PC-9 (cell line): ENCODE measurements at regions not wholly inside any gene's neighbourhood (a gene's known extent, or its start where the extent isn't known, plus 50 kb on each side); places are given as distances from the start of the nearest gene placed in this dataset.

Experiments
- BruUV-seq: library from RNA; stranded (reverse); fragments of 400-500 nt; replicated peaks from 2 replicates; lab custom pipeline; 2021; lab: Mats Ljungman, UMichigan
- CTCF ChIA-PET: fragments of 300-600 bp; sonication (Branson Sonifier 250); formaldehyde crosslinking; loops from one replicate; lab custom pipeline; 2022; ENCODE audit warnings: antibody characterized with exemption; lab: Charles Lee
- POLR2A ChIA-PET: fragments of 300-600 bp; sonication (Branson Sonifier 250); formaldehyde crosslinking; loops from one replicate; lab custom pipeline; 2022; ENCODE audit warnings: antibody characterized with exemption; ENCODE audit not compliant: unreplicated experiment; lab: Charles Lee
- DNase-seq, 2 experiments: peaks; one replicate each; pipeline versions ENCODE4 v3.0.0 to v3.0.0-alpha.2; 2015 to 2022; ENCODE audit warnings: mixed read lengths in 1 of 2
- H2AFZ ChIP-seq: fragments of 200-600 bp; sonication (generic); 2 replicates; pipeline ENCODE4 v1.8.1; 2017; ENCODE audit warnings: antibody characterized with exemption
- H3F3A ChIP-seq: fragments of 200-600 bp; sonication (generic); 2 replicates; pipeline ENCODE4 v1.8.1; 2017; ENCODE audit warnings: antibody characterized with exemption, mild to moderate bottlenecking, low read depth; ENCODE audit not compliant: insufficient read depth
- H3K27ac ChIP-seq: fragments of 200-600 bp; sonication (generic); 2 replicates; pipeline ENCODE4 v1.6.1; 2016; ENCODE audit warnings: mixed run types
- H3K27me3 ChIP-seq: fragments of 200-600 bp; sonication (generic); 2 replicates; pipeline ENCODE4 v1.6.1; 2016; ENCODE audit warnings: low read depth, mixed run types; ENCODE audit not compliant: insufficient read depth
- H3K36me3 ChIP-seq: fragments of 200-600 bp; sonication (generic); 2 replicates; pipeline ENCODE4 v1.6.1; 2016; ENCODE audit warnings: low read depth, mixed run types
- H3K4me1 ChIP-seq: fragments of 200-600 bp; sonication (generic); replicated peaks from 2 replicates; pipeline ENCODE4 v1.6.1; 2016; ENCODE audit warnings: mixed run types; ENCODE audit not compliant: insufficient read depth
- H3K4me2 ChIP-seq: fragments of 200-600 bp; sonication (generic); 2 replicates; pipeline ENCODE4 v1.6.1; 2017; ENCODE audit warnings: mixed run types
- H3K4me3 ChIP-seq: fragments of 200-600 bp; sonication (generic); 2 replicates; pipeline ENCODE4 v1.6.1; 2016; ENCODE audit warnings: mixed run types
- H3K79me2 ChIP-seq: fragments of 200-600 bp; sonication (generic); 2 replicates; pipeline ENCODE4 v1.6.1; 2017; ENCODE audit warnings: low read depth, mixed run types
- H3K9me2 ChIP-seq: fragments of 200-600 bp; sonication (generic); 2 replicates; pipeline ENCODE4 v1.8.1; 2017; ENCODE audit warnings: mild to moderate bottlenecking; ENCODE audit not compliant: insufficient read depth
- H3K9me3 ChIP-seq: fragments of 200-600 bp; sonication (generic); 2 replicates; pipeline ENCODE4 v1.8.1; 2016; ENCODE audit warnings: low read depth; ENCODE audit not compliant: insufficient read depth
- H4K20me1 ChIP-seq: fragments of 200-600 bp; sonication (generic); 2 replicates; pipeline ENCODE4 v1.8.1; 2017; ENCODE audit not compliant: insufficient read depth
- CTCF ChIP-seq: fragments of 200-600 bp; sonication (generic); conservative IDR thresholded peaks from 2 replicates; pipeline ENCODE4 v1.6.1; 2017; ENCODE audit warnings: mixed run types, antibody characterized with exemption, mild to moderate bottlenecking, moderate library complexity
- EZH2 ChIP-seq: fragments of 200-600 bp; sonication (generic); IDR thresholded peaks from 2 replicates; pipeline ENCODE4 v1.8.0; 2017; ENCODE audit warnings: antibody characterized with exemption, low read depth
- intact Hi-C: fragments of 100-400 bp; cut with micrococcal nuclease; formaldehyde crosslinking; loops from one replicate; pipeline ENCODE4 v1.10.0; 2022; ENCODE audit not compliant: unreplicated experiment

DNA sequence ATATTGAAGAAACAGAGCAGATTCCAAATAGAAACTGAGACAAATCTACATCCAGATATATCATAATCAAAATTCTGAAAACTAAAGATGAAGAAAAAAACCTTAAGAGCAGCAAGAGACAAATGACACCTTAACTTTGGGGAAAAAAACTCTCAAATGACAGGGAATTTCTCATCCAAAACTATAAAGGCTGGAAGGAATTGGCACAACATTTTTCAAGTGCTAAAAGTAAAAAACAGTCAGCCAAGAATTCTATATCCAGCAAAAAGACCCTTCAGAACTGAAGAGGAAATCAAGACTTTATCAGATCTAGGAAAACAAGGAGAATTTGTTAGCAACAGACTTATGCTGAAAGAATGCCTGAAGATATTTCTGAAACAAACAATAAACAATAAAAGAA, 90.3 kb upstream of the RASSF8 start:
- Histone ChIP-seq H3K9me3 (no peaks in the 10 kb centered on the region), H3K27ac (no peak overlapping the region), H3K79me2 (no peaks in the 10 kb centered on the region), H2AFZ (no peak overlapping the region), H4K20me1 (no peaks in the 10 kb centered on the region), H3K4me2 (no peak overlapping the region), H3K27me3 (no peaks in the 10 kb centered on the region), H3F3A (no peaks in the 10 kb centered on the region), H3K9me2 (no peaks in the 10 kb centered on the region), H3K36me3 (no peaks in the 10 kb centered on the region), H3K4me3 (no peak overlapping the region), H3K4me1 (peaks cover 13% of the 10 kb centered on the region)
- intact Hi-C loops, result no loop called here
- ChIA-PET POLR2A (no interaction called here), CTCF (no interaction called here)
- TF ChIP-seq CTCF, result no peak
- no peak for TF ChIP-seq EZH2
- BruUV-seq, result no TSS peak
- DNase-seq, result no peak

DNA sequence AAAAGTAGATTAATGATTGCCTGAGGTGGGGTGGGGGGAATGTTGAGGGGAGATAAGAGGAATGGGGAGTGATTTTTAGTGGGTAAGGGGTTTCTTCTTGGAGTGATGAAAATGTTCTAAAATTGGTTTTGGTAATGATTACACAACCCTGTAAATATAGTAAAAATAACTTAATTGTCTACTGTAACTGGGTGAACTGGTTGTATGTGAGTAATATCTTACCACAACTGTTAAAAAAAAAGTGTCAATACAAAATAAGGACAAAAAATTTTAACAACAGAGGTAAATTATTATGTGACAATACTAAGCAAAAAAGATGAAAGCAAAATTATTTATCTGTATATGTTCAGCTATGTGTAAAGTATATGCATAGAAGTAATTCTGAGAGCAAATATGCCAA, 86.3 kb upstream of the RASSF8 start:
- H3F3A ChIP-seq, result no peaks in the 10 kb centered on the region
- BruUV-seq, result no TSS peak
- H3K4me1 ChIP-seq, result peaks cover 13% of the 10 kb centered on the region
- H3K4me3 ChIP-seq, result no peak overlapping the region
- H3K79me2 ChIP-seq, result no peaks in the 10 kb centered on the region
- no peak for TF ChIP-seq CTCF
- no peak for TF ChIP-seq EZH2
- ChIA-PET POLR2A (no interaction called here), CTCF (no interaction called here)
- no peaks in the 10 kb centered on the region for H4K20me1 ChIP-seq
- no peaks in the 10 kb centered on the region for H3K27me3 ChIP-seq
- H3K27ac ChIP-seq, result no peak overlapping the region
- no peaks in the 10 kb centered on the region for H3K36me3 ChIP-seq
- H2AFZ ChIP-seq, result no peak overlapping the region
- 0 out of 2 replicates have a peak overlapping the region, but pooled peaks have one; percentile 14 for H3K4me2 ChIP-seq
- H3K9me3 ChIP-seq, result no peaks in the 10 kb centered on the region
- intact Hi-C loops, result no loop called here
- no peaks in the 10 kb centered on the region for H3K9me2 ChIP-seq
- peak in 1 of 2 experiments; percentile 52 for DNase-seq

- Histone ChIP-seq H4K20me1 (no peaks in the 10 kb centered on the region), H3K4me2 (no peak overlapping the region), H3K4me1 (peaks cover 16% of the 10 kb centered on the region), H2AFZ (no peak overlapping the region), H3K27me3 (no peaks in the 10 kb centered on the region), H3F3A (no peaks in the 10 kb centered on the region), H3K79me2 (no peaks in the 10 kb centered on the region), H3K9me2 (no peaks in the 10 kb centered on the region), H3K4me3 (no peak overlapping the region), H3K27ac (no peak overlapping the region), H3K36me3 (no peaks in the 10 kb centered on the region), H3K9me3 (no peaks in the 10 kb centered on the region)
- no TSS peak for BruUV-seq
- POLR2A ChIA-PET, result no interaction called here
- no peak for TF ChIP-seq EZH2
- no peak for TF ChIP-seq CTCF
- intact Hi-C loops, result no loop called here
- CTCF ChIA-PET, result no interaction called here
- no peak for DNase-seq
Observed at GRCh38 chr12:25875661-25876060, 82.8 kb upstream of the RASSF8 start.
